ENCODE measurements at regions not wholly inside any gene's neighbourhood (a gene's known extent, or its start where the extent isn't known, plus 50 kb on each side); places are given as distances from the start of the nearest gene placed in this dataset.

DNA sequence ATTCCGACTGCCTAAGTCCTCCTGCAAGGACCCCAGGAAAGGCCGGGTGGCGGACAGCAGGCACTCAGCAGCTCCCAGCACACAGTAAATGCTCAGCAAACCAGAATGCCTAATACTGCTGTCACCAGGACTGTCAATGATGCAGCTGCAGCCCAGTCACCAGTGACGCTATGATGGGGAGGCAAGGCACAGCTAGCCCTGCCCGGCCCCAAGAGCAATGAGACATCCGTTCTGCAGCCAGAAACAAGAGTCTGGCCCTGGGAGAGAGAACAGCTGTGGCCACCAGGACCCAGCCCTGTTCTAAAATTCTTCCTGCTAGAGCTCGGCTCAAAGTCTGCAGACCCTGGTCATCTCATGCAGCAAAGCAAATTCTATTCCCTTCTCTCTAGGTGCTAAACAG is 69.8 kb downstream of the NCOR2 start:
- H3K4me3 ChIP-seq (ENCODE audit: low read depth, low read length): no peak overlapping the region
- no peak for DNase-seq (ENCODE audit: low read depth)
- TF ChIP-seq, protein P1, sequence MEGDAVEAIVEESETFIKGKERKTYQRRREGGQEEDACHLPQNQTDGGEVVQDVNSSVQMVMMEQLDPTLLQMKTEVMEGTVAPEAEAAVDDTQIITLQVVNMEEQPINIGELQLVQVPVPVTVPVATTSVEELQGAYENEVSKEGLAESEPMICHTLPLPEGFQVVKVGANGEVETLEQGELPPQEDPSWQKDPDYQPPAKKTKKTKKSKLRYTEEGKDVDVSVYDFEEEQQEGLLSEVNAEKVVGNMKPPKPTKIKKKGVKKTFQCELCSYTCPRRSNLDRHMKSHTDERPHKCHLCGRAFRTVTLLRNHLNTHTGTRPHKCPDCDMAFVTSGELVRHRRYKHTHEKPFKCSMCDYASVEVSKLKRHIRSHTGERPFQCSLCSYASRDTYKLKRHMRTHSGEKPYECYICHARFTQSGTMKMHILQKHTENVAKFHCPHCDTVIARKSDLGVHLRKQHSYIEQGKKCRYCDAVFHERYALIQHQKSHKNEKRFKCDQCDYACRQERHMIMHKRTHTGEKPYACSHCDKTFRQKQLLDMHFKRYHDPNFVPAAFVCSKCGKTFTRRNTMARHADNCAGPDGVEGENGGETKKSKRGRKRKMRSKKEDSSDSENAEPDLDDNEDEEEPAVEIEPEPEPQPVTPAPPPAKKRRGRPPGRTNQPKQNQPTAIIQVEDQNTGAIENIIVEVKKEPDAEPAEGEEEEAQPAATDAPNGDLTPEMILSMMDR (conservative IDR thresholded peaks at IDR 0.05; ENCODE audit: low read depth, low read length): no peak

DNA sequence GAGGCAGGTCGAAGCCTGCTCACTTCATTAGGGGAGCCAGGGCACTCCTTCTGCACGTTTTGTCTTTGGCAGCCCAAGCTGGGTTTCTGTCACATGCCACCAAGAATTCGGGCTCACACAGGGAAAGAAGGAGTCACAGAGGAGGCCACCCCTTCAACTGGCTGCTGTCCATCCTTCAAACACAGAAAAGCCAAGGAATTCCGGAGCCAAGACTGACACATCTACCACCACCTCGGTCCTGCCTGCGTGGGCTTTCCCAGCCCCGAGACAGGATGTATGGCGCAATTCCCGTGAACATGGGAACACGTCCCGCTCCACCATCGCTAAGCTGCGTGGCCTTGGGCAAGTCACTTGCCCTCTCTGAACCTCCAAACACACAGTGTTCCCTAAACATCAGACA is 70.4 kb downstream of the NCOR2 start:
- no peak for DNase-seq (ENCODE audit: low read depth)
- TF ChIP-seq, protein P1 (conservative IDR thresholded peaks at IDR 0.05; ENCODE audit: low read depth, low read length): no peak
- no peak overlapping the region for H3K4me3 ChIP-seq (ENCODE audit: low read depth, low read length)

DNA sequence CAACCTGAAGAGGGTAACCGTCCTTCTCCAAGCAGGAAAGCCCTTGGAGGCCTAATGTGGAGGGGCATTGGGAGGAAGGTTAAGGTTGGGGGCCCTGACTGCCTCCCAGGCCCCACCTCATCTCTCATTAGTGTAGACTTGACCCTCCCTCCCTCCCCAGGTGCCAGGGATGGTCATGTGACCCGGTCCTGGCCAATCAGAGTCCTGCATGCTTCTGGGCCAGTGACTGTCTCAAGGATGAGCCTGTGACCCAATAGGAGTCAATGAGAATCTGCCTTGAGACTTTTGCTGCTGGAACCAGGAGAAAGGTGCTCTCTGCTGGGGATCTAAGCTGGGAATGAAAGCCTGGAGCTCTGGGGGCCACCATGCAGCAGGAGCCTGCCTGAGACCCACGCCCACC is 70.8 kb downstream of the NCOR2 start:
- DNase-seq (ENCODE audit: low read depth): no peak
- H3K4me3 ChIP-seq (ENCODE audit: low read depth, low read length): no peak overlapping the region
- TF ChIP-seq, protein P1 (conservative IDR thresholded peaks at IDR 0.05; ENCODE audit: low read depth, low read length): no peak

DNA sequence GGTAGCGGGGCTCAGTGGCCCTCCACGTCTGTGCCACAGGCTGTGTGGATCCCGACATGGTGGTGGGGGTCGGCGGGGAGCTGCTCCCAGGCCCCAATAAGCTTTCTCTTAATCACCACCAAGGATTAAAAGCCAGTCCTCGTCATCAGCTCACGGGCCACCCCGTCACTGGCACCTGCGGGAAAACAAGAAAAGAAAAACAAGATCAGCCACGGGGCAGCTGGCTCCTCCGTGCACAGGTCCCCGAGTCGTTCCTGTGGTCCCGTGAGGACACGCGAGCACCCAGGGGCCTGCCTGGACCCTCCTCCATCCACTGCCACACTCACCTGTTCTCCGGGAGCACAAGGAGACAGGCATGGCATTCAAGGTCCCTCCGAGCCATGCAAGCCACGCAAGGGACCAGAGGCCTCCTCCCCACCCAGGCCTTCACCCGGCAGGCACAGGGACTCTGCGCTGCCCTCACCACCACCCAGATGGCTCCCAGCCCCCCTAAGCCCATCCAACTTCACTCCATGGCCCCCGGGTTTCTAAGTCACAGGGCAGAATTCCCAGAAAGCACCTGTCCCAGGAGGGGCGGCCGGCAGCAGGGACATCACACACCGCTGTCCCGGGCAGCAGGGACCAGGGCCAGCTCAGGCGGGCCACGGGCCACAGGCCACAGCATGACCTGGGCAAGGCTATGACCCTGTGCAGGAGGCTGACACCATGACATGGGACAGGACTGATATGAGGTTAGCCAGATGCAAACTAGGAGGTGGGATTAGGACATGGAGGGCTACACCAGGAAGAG is 72.0 kb downstream of the NCOR2 start:
- TF ChIP-seq, protein P1 (conservative IDR thresholded peaks at IDR 0.05; ENCODE audit: low read depth, low read length): no peak

DNA sequence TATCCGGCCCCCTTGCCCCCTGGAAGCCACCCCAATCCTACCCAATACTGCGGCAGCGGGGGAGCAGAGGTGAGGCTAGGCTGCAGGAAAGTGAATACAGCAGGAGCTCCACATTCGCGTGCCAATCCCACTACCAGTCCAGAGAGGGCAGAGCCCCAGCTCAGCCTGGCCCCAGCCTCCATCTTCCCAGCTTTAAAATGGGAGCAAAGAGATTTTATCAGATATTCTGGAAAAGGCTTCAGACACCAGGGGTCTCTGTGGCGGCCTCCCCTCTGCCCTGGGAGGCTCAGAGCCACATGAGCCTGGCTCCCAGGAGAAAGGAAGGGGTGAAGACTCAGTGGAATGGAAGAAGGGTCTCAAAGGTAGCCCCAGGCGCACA is 72.7 kb downstream of the NCOR2 start:
- TF ChIP-seq, protein P1 (conservative IDR thresholded peaks at IDR 0.05; ENCODE audit: low read depth, low read length): no peak
- no peak overlapping the region for H3K4me3 ChIP-seq (ENCODE audit: low read depth, low read length)
- DNase-seq (ENCODE audit: low read depth): no peak

More for the DNA sequence above, 72.0 kb downstream of the NCOR2 start:
- DNase-seq (ENCODE audit: low read depth): no peak
- no peak overlapping the region for H3K4me3 ChIP-seq (ENCODE audit: low read depth, low read length)

DNA sequence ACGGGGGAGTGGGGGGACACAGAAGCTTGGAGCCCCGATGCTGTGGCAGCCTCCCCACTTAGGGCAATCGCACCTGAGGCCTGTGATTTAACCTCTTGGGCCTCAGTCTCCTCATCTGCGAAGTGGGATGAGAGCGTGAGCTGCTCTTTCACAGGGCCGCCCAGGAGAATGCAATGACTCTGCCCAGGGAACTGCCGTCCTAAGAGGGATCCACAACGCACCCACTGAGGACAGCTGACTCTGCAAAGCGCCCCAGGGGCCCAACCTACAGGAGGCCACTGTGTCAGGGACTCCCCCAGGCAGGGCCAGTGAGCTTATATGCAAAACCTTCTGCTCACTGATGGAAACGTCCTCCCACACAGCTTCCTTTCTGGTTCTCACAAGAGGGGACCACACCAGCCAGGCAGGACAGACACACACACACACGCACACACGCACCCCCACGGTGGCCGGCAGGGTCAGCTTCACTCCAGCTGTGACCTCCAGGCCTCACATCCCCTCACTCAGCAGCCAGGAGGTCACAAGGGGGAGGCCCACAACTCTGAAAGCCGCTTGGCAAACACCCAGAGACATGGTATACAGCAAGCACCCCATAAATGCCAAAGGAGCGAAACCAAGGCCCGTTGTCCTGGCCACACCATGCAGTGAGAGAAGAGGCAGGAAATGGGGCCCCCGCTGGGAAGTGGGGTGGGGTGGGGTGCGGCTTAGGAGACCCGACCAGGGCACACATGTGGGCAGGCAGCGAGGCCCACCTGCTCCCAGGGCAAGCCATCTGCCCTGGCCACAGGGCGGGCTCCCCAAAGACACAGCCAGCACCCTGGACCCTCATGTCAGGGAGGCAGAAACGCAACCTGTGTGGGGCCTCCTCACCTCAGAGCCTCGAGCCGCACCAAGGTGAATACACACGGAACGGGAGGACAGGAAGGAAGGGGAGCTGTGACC is 73.3 kb downstream of the NCOR2 start:
- H3K4me3 ChIP-seq (ENCODE audit: low read depth, low read length): no peak overlapping the region
- DNase-seq (ENCODE audit: low read depth): no peak
- TF ChIP-seq, protein P1 (conservative IDR thresholded peaks at IDR 0.05; ENCODE audit: low read depth, low read length): no peak

All from epithelial cell of proximal tubule (primary cell).